Posterior vena cava (tissue), 2 donors: ENCODE measurements at regions not wholly inside any gene's neighbourhood (a gene's known extent, or its start where the extent isn't known, plus 50 kb on each side); places are given as distances from the start of the nearest gene placed in this dataset.
"Not testable (repeated sequence)": the region's sequence is repeated elsewhere in the genome, so short reads cannot be mapped to it uniquely, and the experiment has no call there.

Experiments
- DNase-seq: peaks from one replicate; pipeline ENCODE4 v3.0.0-alpha.2; 2020; ENCODE audit warnings: low spot score
- intact Hi-C, 2 donors: fragments of 100-400 bp; cut with DNase I; formaldehyde crosslinking; loops; one replicate each; pipeline versions ENCODE4 v1.14.1 to v1.14.2; 2022 to 2023
- donor health status: DM: yes; HTN: yes; CAD: no.
- donor health status: DM: yes; HTN: yes; CAD: no.

DNA sequence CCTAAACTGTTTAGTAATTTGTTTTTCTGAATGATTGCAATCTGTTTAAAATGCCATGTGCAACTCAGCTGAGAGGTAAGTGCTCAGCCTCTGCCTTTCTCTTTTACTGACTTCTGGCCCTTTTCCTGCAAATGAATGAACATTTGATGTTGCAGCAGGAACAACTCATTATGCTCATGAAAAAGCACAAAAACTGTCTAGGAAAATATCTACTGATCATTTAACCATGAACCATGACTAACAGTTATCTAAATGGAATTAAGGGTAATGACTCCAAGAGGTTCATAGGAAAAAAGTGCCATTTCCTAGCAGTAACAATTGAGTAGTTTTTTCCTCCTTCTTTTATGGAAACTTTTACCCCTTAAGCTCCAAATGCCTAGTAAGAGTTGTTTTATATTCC is 70.6 kb upstream of the ANKH start:
- no peak for DNase-seq
- intact Hi-C loops, result no loop called here

DNA sequence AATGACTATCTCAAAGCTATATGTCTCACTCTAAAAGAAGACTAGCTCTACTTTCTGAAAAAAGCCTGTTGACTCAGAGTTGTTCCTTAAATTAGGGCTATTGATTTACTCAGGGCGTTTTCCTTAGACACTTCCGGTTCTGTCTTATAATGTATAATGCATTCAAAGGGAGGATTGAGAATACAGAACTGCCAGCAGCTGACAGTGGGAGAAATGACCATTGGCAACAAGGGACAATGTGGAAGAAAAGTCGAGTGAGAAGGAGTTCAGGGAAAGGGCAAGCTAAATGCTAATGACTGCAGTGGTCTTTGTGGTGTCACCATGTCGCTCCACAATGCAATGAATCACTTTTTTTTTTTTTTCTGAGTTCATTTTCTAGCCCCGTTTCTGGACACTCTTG is 65.7 kb upstream of the ANKH start:
- intact Hi-C loops, result no loop called here
- no peak for DNase-seq

DNA sequence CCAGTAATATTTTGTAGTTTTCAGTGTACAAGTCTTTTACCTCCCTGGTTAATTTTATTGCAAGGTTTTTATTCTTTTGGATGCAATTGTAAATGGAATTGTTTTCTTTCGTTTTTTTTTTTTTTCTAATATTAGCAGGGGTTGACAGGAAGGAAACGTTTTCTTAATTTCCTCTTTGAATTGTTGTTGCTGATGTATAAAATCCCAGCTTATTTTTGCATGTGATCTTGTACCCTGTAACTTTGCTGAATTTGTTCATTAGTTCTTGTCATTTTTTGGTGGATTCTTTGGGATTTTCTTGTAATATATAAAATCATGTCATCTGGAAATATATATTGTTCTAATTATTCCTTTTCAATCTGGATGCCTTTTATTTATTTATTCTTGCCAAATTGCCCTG is 65.0 kb upstream of the ANKH start:
- intact Hi-C loops, result no loop called here
- no peak for DNase-seq

DNA sequence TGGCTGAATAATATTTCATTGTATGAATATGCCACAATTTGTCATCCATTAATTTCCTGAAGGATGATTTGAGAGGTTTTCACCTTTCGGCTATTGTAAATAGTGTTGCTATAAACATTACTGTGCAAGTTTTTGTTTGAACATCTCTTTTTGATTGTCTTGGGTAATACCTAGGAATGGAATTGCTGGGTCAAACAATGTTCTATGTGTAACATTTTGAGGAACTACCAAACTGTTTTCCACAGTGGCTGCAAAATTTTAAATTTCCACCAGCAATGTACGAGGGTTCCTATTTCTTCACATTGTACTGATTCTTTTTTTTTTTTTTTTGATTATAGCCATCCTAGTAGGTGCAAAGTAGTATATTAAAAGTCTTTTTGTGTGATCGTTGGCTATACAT is 63.8 kb upstream of the ANKH start:
- DNase-seq, result no peak
- intact Hi-C loops, result no loop called here

DNA sequence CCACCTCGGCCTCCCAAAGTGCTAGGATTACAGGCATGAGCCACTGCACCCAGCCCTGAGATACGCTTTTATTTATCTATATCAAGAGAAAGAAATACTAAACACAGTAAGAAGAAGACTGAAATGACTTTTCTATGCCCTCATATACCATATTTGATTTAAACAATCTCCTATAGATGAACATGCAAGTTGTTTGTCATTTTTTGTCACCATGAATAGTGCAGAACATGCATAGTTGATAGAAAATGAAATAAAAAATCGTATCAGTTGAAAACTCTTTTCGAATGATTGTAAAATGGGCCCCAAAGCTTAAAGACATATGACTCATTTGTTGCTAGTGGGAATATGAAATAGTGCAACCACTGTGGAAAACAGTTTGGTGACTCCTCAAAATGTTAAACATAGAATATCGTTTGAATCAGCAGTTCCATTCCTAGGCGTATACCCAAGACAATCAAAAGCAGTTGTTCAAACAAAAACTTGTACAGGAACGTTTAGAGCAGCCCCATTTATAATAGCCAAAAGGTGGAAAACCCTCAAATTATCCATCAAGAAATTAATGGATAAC is 61.4 kb upstream of the ANKH start:
- intact Hi-C loops, result no loop called here
- DNase-seq, result no peak

DNA sequence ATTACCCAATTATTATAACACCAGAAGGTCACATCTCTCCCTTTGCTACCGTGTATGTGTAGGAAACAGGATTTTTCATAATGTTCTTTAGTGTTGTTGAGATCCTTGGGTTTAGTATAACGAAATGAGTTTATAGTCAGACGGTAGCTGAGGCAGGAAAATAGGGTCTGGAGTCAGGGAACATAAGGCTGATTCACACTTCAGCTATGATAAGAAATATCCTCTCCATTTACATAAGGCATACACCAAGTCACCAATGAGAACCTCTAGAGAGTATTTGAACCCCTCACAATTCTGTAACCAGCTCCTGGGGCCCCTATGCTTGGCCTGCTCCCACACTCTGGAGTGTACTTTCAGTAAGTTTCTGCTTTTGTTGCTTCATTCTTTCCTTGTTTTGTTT is 58.9 kb upstream of the ANKH start:
- intact Hi-C loops, result no loop called here

DNA sequence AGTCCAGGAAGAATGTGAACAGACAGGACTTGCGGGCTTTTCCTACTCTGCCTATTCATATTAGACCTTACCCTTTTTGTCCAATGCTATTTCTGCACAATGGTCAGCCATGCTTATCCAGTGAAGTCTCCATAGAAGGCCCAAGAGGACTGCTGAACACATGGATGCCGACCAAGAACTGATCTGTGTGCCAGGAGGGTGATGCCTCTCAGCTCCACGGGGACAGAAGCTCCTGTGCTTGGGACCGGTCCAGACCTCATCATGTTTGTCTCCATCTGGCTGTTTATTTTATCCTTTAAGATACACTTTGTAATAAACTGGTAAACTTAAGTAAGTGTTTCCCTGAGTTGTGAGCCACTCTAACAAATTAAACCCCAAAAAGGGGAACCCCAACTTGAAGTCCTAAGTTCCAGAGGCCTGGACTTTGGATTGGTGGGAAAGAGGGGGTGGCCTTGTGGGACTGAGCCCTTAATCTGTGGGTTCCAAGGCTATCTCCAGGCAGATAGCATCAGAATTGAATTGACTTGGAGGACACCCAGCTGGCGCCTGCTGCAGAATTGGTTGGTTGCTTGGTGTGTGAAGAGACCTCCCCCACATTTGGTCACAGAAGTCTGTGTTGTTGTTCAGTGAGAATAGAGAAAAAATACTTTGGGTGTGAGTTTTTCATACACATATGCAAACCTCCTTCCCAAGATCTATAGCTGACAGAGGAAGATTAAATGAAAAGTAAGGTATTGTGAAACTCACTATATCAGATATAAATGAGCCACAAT is 57.9 kb upstream of the ANKH start:
- intact Hi-C loops, result no loop called here
- no peak for DNase-seq

More for the DNA sequence above, 58.9 kb upstream of the ANKH start:
- DNase-seq, result no peak

DNA sequence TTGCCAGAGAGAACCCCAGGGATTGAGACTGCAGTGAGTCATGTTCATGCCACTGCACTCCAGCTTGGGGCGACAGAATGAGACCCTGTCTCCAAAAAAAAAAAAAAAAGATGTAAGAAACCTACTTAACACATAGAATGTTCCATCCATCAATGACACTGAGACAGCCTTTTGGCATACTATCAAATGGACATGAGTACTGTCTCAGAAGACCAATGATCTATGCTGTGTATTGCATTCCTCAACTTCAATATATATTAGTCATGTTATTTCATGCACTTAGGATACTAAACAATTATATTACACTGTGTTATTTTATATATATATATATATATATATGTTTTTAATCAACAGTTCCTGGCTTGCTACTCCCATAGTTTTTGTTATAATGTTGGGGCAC is 57.1 kb upstream of the ANKH start:
- intact Hi-C loops, result no loop called here
- DNase-seq, result no peak

DNA sequence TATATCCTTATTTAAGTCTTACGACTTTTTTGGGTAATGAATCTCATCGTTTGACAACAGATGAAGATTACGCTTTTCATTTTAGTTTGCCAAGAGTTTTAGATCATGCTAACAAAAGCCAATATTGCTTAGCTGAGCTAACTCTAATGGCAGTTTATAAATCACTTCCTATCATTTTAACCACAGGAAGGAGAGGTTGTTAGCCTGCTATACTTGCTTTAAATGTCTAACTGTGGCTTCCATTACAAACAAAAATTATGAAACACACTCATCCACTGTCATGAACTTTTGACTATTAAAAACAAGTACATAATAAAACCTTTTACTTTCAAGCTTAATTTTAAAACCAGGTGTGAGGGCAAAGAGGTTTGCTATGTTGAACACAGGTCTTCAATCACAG is 53.7 kb upstream of the ANKH start:
- no peak for DNase-seq
- intact Hi-C loops, result no loop called here

DNA sequence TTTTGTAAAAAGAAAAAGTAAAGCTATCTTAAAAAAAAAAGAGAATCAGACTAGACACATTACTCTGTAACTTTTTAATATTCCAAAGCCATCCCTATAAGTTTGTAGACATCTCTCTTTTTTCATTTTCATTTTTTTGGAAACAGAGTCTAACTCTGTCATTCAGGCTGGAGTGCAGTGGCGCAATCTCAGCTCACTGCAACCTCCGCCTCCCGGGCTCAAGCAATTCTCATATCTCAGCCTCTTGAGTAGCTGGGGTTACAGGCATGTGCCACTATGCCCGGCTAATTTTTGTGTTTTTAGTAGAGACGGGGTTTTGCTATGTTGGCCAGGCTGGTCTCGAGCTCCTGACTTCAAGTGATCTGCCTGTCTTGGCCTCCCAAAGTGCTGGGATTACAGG is 51.4 kb upstream of the ANKH start:
- intact Hi-C loops, DNase-seq: not testable (repeated sequence)

DNA sequence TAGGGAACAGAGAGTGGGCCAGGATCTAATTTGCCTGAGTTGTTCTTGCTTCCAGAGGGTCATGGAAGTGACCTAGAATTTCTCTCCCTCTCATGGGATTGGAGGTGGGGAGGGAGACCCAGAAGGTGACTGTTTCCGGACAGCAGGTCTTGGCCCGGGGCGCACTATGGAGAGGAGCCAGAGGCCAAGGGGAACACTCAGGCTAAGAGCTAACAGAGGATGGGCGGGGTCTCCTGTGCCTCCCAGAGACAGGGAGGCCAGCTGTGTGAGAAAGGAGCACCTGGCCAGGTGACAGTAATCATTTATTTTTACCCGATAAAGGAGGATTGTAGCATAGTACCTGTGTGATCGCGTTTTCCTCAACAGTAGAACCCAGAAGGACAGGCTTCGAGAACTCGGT is 50.9 kb upstream of the ANKH start:
- intact Hi-C loops, result no loop called here
- DNase-seq, result no peak
